GM23248 (cell line): ENCODE measurements at regions not wholly inside any gene's neighbourhood (a gene's known extent, or its start where the extent isn't known, plus 50 kb on each side); places are given as distances from the start of the nearest gene placed in this dataset.

Source experiments
- DNase-seq: peaks from one replicate; pipeline ENCODE4 v3.0.0-alpha.2; 2015
- H2AFZ ChIP-seq: fragments of 200-600 bp; sonication (generic); 2 replicates; pipeline ENCODE4 v1.6.1; 2016; ENCODE audit warnings: antibody characterized with exemption
- H3F3A ChIP-seq: fragments of 200-600 bp; sonication (generic); 2 replicates; pipeline ENCODE4 v1.6.1; 2016; ENCODE audit warnings: mild to moderate bottlenecking, antibody characterized with exemption, mixed run types; ENCODE audit not compliant: insufficient read depth
- H3K27ac ChIP-seq: fragments of 200-600 bp; sonication (generic); 2 replicates; pipeline ENCODE4 v1.5.1; 2016; ENCODE audit warnings: mild to moderate bottlenecking
- H3K27me3 ChIP-seq: fragments of 200-600 bp; sonication (generic); replicated peaks from 2 replicates; pipeline ENCODE4 v1.6.1; 2016; ENCODE audit warnings: mild to moderate bottlenecking; ENCODE audit not compliant: insufficient read depth
- H3K36me3 ChIP-seq: fragments of 200-600 bp; sonication (generic); 2 replicates; pipeline ENCODE4 v1.6.1; 2016; ENCODE audit warnings: low read depth, mild to moderate bottlenecking
- H3K4me1 ChIP-seq: fragments of 200-600 bp; sonication (generic); 2 replicates; pipeline ENCODE4 v1.6.1; 2016; ENCODE audit warnings: mild to moderate bottlenecking; ENCODE audit not compliant: insufficient read depth
- H3K4me2 ChIP-seq: fragments of 200-600 bp; sonication (generic); one replicate; pipeline ENCODE4 v1.6.1; 2016; ENCODE audit warnings: mild to moderate bottlenecking; ENCODE audit not compliant: unreplicated experiment
- H3K4me3 ChIP-seq: fragments of 200-600 bp; sonication (generic); 2 replicates; pipeline ENCODE4 v1.5.1; 2016; ENCODE audit warnings: mild to moderate bottlenecking
- H3K79me2 ChIP-seq: fragments of 200-600 bp; sonication (generic); 2 replicates; pipeline ENCODE4 v1.6.1; 2016; ENCODE audit warnings: mild to moderate bottlenecking; ENCODE audit not compliant: insufficient read depth
- H3K9ac ChIP-seq: fragments of 200-600 bp; sonication (generic); 2 replicates; pipeline ENCODE4 v1.6.1; 2016; ENCODE audit warnings: mild to moderate bottlenecking
- H3K9me2 ChIP-seq: fragments of 200-600 bp; sonication (generic); 2 replicates; pipeline ENCODE4 v1.6.1; 2016; ENCODE audit warnings: mixed run types, mild to moderate bottlenecking, moderate library complexity; ENCODE audit not compliant: insufficient read depth
- H3K9me3 ChIP-seq: fragments of 200-600 bp; sonication (generic); one replicate; pipeline ENCODE4 v1.6.1; 2017; ENCODE audit warnings: low read depth
- H4K20me1 ChIP-seq: fragments of 200-600 bp; sonication (generic); 2 replicates; pipeline ENCODE4 v1.6.0; 2016; ENCODE audit not compliant: insufficient read depth
- EZH2 ChIP-seq: fragments of 200-600 bp; sonication (generic); IDR thresholded peaks from 2 replicates; pipeline ENCODE4 v1.6.1; 2018; ENCODE audit warnings: antibody characterized with exemption, mild to moderate bottlenecking; ENCODE audit not compliant: insufficient read depth, poor library complexity, severe bottlenecking
- EZH2phosphoT487 ChIP-seq: fragments of 200-600 bp; sonication (generic); IDR thresholded peaks from 2 replicates; pipeline ENCODE4 v1.6.1; 2018; ENCODE audit warnings: antibody characterized with exemption, moderate library complexity, mild to moderate bottlenecking, low read depth; ENCODE audit not compliant: insufficient read depth
- WGBS, 2 experiments: methylation state at CpG; one replicate each; pipeline ENCODE4 v1.1.6; 2015 to 2017; ENCODE audit warnings: low lambda C conversion rate in 2 of 2, low coverage in 1 of 2; ENCODE audit errors: missing lambda C conversion rate in 2 of 2; 5-methylcytosine and 5-hydroxymethylcytosine counted together
- in situ Hi-C: fragments of 300-500 bp; cut with MboI; formaldehyde crosslinking; loops from 2 replicates; pipeline ENCODE4 v1.15.0; 2020

DNA sequence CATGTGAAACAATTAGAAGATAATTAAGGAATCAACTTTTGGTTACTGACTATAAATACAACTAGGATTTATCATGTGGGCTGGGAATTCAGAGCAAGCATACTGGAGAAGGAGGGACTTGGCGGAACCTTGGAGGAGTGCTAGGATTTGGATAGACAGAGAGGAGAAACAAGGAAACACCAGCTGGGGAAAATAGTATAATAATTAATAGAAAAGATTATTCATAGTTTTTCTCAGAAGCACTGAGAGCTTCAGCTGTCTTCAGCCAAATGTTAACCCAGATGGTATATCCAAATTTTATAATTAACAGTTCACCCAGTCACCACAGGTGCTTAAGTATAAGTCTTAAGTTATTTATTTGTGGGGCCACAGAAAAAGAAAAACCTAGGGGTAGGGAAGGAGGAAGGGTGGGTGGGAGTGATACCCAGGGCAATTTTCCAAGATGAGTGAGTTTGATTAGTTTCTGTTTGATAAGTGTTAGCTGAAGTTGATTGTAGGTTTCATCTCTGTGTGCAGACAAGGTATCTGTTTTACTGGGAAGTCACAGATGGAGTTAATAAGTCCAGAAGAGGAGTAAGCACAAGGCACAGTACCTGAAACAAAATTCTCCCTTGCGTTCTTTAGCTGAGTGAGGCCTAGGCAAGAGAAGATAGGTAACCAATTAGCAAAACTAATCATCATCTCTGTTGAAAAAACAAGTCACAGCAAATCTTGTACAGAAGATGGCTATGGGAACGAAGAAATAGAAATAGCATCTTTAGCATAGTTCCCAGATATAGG, 175.5 kb downstream of the TFAP2B start:
- in situ Hi-C loops, result no loop called here
- H3K4me1 ChIP-seq, result no peaks in the 10 kb centered on the region
- no peak overlapping the region for H3K27ac ChIP-seq
- H3K36me3 ChIP-seq, result no peaks in the 10 kb centered on the region
- H3K27me3 ChIP-seq, result no peaks in the 10 kb centered on the region
- H4K20me1 ChIP-seq, result no peaks in the 10 kb centered on the region
- no peak overlapping the region for H3K4me3 ChIP-seq
- H3K4me2 ChIP-seq, result no peak overlapping the region
- DNase-seq, result no peak
- no peaks in the 10 kb centered on the region for H3K9me3 ChIP-seq
- H3F3A ChIP-seq, result no peaks in the 10 kb centered on the region
- H3K79me2 ChIP-seq, result no peaks in the 10 kb centered on the region
- TF ChIP-seq EZH2phosphoT487 (no peak), EZH2 (no peak)
- no peak overlapping the region for H2AFZ ChIP-seq
- H3K9ac ChIP-seq, result no peak overlapping the region
- 29 to 31% methylated on average over 3 of the region's 3 CpGs for WGBS, 2 experiments
- H3K9me2 ChIP-seq, result no peaks in the 10 kb centered on the region

DNA sequence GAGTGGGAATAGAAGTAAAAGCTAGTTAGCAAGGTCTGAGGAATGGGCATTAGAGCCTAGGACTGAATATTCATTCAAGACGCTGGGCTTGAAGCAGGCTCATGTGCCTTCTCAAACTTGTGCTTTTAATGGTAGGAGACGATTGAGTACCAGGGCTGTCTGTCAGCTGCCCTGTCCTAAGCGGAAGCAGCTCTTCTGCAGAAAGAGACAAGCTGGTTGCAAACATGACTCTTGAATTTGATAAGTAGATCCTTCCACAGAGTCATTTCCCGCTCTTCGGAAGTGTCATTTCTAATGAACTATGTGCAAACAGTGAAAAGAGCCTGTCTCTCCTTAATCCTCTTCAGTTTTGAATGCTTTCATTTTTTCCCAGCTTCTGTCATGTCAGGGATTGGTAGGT, 176.4 kb downstream of the TFAP2B start:
- H3K27ac ChIP-seq, result no peak overlapping the region
- no peak overlapping the region for H3K9ac ChIP-seq
- no peak overlapping the region for H3K4me3 ChIP-seq
- TF ChIP-seq EZH2 (no peak), EZH2phosphoT487 (no peak)
- no peaks in the 10 kb centered on the region for H3K9me3 ChIP-seq
- no peak overlapping the region for H2AFZ ChIP-seq
- H3K79me2 ChIP-seq, result no peaks in the 10 kb centered on the region
- no peaks in the 10 kb centered on the region for H3K27me3 ChIP-seq
- no peaks in the 10 kb centered on the region for H3K36me3 ChIP-seq
- no peak overlapping the region for H3K4me2 ChIP-seq
- in situ Hi-C loops, result no loop called here
- no peaks in the 10 kb centered on the region for H3K9me2 ChIP-seq
- H3K4me1 ChIP-seq, result no peaks in the 10 kb centered on the region
- no peak for DNase-seq
- no peaks in the 10 kb centered on the region for H3F3A ChIP-seq
- WGBS, 2 experiments, result 60 to 64% methylated on average over 5 of the region's 5 CpGs
- no peaks in the 10 kb centered on the region for H4K20me1 ChIP-seq

DNA sequence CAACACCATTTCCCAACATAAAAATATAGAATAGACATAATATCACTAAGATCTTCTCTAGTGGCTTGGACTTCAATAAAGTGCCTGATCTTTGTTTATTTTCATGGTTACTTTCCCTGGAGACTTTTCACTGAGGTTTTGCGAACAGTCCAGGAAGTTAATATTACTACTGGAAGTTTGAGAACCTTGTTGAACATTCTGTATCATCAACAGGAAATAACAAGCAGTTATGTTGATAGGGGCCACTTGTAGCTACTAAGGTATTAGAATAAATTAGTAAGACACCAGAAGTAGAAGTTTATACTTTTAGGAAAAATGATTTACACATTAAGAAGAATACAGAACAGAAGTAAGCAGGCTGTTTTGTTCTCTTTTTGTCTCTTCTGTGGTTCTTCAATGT, 180.2 kb downstream of the TFAP2B start:
- H3K36me3 ChIP-seq, result no peaks in the 10 kb centered on the region
- no peaks in the 10 kb centered on the region for H4K20me1 ChIP-seq
- no peak overlapping the region for H3K4me3 ChIP-seq
- H3K4me2 ChIP-seq, result no peak overlapping the region
- no peaks in the 10 kb centered on the region for H3K27me3 ChIP-seq
- no peaks in the 10 kb centered on the region for H3K4me1 ChIP-seq
- H3F3A ChIP-seq, result no peaks in the 10 kb centered on the region
- 54 to 68% methylated on average over 1 of the region's 1 CpG for WGBS, 2 experiments
- TF ChIP-seq EZH2phosphoT487 (no peak), EZH2 (no peak)
- no peaks in the 10 kb centered on the region for H3K9me2 ChIP-seq
- in situ Hi-C loops, result no loop called here
- H3K27ac ChIP-seq, result no peak overlapping the region
- no peaks in the 10 kb centered on the region for H3K9me3 ChIP-seq
- no peak overlapping the region for H3K9ac ChIP-seq
- no peak for DNase-seq
- H3K79me2 ChIP-seq, result no peaks in the 10 kb centered on the region
- H2AFZ ChIP-seq, result no peak overlapping the region

DNA sequence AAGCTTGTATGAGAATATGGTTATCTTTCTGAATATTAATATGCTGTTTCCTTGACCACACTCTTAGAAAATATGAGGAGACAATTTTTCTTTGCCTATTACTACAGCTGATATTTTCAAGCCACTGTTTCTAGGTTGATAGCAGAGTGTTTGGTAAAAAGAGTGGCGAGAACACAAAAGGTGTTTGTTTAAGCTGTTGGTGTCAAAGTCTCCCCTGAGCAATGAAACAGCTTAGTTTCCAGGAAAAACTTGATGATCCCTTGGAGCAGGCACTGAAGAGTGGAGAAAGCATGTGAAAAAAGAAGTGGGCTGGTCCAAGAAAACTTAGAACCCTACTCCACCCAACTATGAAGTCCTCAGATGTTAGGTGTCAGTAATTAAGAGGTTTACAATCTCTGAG, 182.7 kb downstream of the TFAP2B start:
- TF ChIP-seq EZH2 (no peak), EZH2phosphoT487 (no peak)
- in situ Hi-C loops, result no loop called here
- Histone ChIP-seq H3K27ac (no peak overlapping the region), H3K4me1 (no peaks in the 10 kb centered on the region), H3K9ac (no peak overlapping the region), H3K4me3 (no peak overlapping the region), H3K9me2 (no peaks in the 10 kb centered on the region), H3K4me2 (no peak overlapping the region), H3K36me3 (no peaks in the 10 kb centered on the region), H3K79me2 (no peaks in the 10 kb centered on the region), H3K27me3 (no peaks in the 10 kb centered on the region), H3K9me3 (no peaks in the 10 kb centered on the region), H2AFZ (no peak overlapping the region), H3F3A (no peaks in the 10 kb centered on the region), H4K20me1 (no peaks in the 10 kb centered on the region)
- 17 to 29% methylated on average over 1 of the region's 1 CpG for WGBS, 2 experiments
- no peak for DNase-seq

DNA sequence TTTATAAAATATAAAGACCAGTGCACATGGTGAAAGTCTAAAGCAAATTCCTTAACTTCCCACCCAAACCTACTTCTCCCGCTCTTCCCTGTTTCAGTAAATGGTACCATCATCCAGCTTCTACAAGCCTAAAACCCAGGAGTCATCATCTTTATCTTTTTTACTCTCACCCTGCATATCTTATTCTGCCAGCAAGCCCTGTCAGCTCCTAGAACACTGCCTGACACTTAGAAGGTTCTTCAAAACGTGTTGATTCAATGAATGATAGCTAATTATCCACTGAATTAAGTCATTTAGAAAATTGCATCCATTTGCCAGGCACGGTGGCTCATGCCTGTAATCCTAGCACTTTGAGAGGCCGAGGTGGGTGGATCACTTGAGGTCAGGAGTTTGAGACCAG, 185.7 kb downstream of the TFAP2B start:
- no peaks in the 10 kb centered on the region for H3K27me3 ChIP-seq
- H3K27ac ChIP-seq, result no peak overlapping the region
- no peaks in the 10 kb centered on the region for H4K20me1 ChIP-seq
- H3F3A ChIP-seq, result no peaks in the 10 kb centered on the region
- no peak for TF ChIP-seq EZH2phosphoT487
- TF ChIP-seq EZH2, result no peak
- in situ Hi-C loops, result no loop called here
- no peaks in the 10 kb centered on the region for H3K36me3 ChIP-seq
- H3K9ac ChIP-seq, result no peak overlapping the region
- no peak overlapping the region for H2AFZ ChIP-seq
- H3K9me2 ChIP-seq, result no peaks in the 10 kb centered on the region
- WGBS, 2 experiments, result 15 to 16% methylated on average over 4 of the region's 4 CpGs
- H3K9me3 ChIP-seq, result no peaks in the 10 kb centered on the region
- H3K4me2 ChIP-seq, result no peak overlapping the region
- H3K79me2 ChIP-seq, result no peaks in the 10 kb centered on the region
- no peaks in the 10 kb centered on the region for H3K4me1 ChIP-seq
- DNase-seq, result no peak
- no peak overlapping the region for H3K4me3 ChIP-seq
